Right atrium auricular region (tissue), 2 donors: ENCODE measurements at regions not wholly inside any gene's neighbourhood (a gene's known extent, or its start where the extent isn't known, plus 50 kb on each side); places are given as distances from the start of the nearest gene placed in this dataset.

ENCODE experiments used
- DNase-seq: peaks from one replicate; pipeline ENCODE4 v3.0.0-alpha.2; 2019; ENCODE audit warnings: low spot score
- H3K27ac ChIP-seq, 2 donors: fragments of 200-600 bp; sonication (generic); 1 replicate in 1 of 2; 2 replicates in 1 of 2; pipeline ENCODE4 v1.5.1; 2016 to 2019
- H3K27me3 ChIP-seq, 2 donors: fragments of 200-600 bp; sonication (generic); one replicate each; pipeline versions ENCODE4 v1.5.1 to v1.6.0; 2017 to 2019
- H3K36me3 ChIP-seq: fragments of 200-600 bp; sonication (generic); one replicate; pipeline ENCODE4 v1.5.1; 2016
- H3K4me1 ChIP-seq, 2 donors: fragments of 200-600 bp; sonication (generic); one replicate each; pipeline versions ENCODE4 v1.5.1 to v1.6.0; 2017 to 2019
- H3K4me3 ChIP-seq, 2 donors: fragments of 200-600 bp; sonication (generic); 1 replicate in 1 of 2; 2 replicates in 1 of 2; pipeline ENCODE4 v1.5.1; 2017 to 2019; ENCODE audit warnings: mild to moderate bottlenecking in 1 of 2, moderate library complexity in 1 of 2
- H3K9me3 ChIP-seq, 2 donors: fragments of 200-600 bp; sonication (generic); one replicate each; pipeline ENCODE4 v1.5.1; 2019
- TF ChIP-seq, protein P1 (sequence below), 2 donors: fragments of 200-600 bp; sonication (generic); IDR thresholded peaks; one replicate each; pipeline ENCODE4 v1.5.1; 2019; ENCODE audit warnings: antibody characterized with exemption in 2 of 2

DNA sequence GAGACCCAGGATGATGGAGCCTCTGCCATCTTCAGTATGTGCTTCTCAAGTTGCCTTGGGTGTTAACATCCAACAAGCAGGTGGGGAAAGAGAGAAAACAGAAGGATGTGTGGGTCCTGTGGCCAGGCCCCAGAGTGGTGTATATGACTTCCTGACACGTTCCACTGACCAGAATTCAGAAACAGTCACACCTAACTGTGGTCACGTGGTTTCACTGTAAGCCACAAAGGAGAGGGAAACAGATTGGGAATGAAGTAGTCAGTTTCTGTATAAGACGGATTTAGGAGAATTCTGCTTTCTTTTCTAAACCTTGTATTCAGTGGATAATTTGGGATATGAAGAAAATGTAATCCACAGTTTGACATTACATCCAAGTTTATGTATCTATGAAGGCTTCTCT is 454.1 kb upstream of the IL12A start:
- H3K4me3 ChIP-seq, result no peak overlapping the region
- H3K36me3 ChIP-seq, result no peaks in the 10 kb centered on the region
- H3K27me3 ChIP-seq, result no peaks in the 10 kb centered on the region
- no peak for DNase-seq
- TF ChIP-seq, protein P1, sequence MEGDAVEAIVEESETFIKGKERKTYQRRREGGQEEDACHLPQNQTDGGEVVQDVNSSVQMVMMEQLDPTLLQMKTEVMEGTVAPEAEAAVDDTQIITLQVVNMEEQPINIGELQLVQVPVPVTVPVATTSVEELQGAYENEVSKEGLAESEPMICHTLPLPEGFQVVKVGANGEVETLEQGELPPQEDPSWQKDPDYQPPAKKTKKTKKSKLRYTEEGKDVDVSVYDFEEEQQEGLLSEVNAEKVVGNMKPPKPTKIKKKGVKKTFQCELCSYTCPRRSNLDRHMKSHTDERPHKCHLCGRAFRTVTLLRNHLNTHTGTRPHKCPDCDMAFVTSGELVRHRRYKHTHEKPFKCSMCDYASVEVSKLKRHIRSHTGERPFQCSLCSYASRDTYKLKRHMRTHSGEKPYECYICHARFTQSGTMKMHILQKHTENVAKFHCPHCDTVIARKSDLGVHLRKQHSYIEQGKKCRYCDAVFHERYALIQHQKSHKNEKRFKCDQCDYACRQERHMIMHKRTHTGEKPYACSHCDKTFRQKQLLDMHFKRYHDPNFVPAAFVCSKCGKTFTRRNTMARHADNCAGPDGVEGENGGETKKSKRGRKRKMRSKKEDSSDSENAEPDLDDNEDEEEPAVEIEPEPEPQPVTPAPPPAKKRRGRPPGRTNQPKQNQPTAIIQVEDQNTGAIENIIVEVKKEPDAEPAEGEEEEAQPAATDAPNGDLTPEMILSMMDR (IDR thresholded peaks at IDR 0.05), result no peak
- no peaks in the 10 kb centered on the region for H3K4me1 ChIP-seq
- no peaks in the 10 kb centered on the region for H3K9me3 ChIP-seq
- no peak overlapping the region for H3K27ac ChIP-seq

DNA sequence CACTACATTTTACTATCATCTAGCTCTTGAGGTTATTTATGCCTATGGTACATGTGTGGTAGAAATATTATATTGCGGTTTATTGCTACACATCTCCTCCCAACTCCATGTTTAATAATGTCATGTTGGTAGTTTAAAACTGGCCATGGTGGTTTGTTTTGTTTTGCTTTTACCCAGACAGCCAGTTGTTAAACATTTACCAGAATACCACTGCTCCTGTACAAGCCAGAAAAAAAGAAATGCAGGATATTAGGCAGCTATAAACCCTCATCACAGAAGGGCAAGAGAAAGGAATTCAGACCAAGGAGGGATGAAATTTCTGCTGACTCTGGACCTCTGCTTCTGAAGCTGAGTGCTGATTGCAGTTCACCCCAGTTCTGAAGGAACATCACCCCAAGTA is 451.8 kb upstream of the IL12A start:
- H3K4me3 ChIP-seq, result no peak overlapping the region
- H3K4me1 ChIP-seq, result no peaks in the 10 kb centered on the region
- TF ChIP-seq, protein P1 (IDR thresholded peaks at IDR 0.05), result no peak
- no peaks in the 10 kb centered on the region for H3K27me3 ChIP-seq
- no peaks in the 10 kb centered on the region for H3K36me3 ChIP-seq
- no peak overlapping the region for H3K27ac ChIP-seq
- no peaks in the 10 kb centered on the region for H3K9me3 ChIP-seq
- DNase-seq, result no peak

DNA sequence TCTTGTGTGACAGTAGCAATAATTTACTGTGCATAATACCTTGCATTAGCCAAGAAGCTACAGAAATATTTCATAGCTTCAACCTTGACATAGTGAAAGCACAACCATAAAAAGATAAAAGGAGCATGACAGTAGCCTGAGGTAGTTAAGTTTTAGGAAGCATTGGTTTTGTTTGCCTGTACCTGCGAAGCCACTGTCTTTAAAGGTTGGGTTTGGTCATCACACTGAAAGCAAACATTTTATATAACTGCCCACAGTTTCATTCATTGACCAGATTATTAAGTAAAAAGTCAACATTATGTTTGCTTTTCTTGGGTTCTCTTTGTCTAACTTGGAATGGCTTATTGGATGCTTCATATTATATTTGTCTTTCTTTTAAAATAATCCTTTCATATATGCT is 450.1 kb upstream of the IL12A start:
- H3K36me3 ChIP-seq, result no peaks in the 10 kb centered on the region
- DNase-seq, result no peak
- H3K27ac ChIP-seq, result no peak overlapping the region
- H3K9me3 ChIP-seq, result no peaks in the 10 kb centered on the region
- no peaks in the 10 kb centered on the region for H3K4me1 ChIP-seq
- TF ChIP-seq, protein P1 (IDR thresholded peaks at IDR 0.05), result no peak
- H3K4me3 ChIP-seq, result no peak overlapping the region
- H3K27me3 ChIP-seq, result no peaks in the 10 kb centered on the region

DNA sequence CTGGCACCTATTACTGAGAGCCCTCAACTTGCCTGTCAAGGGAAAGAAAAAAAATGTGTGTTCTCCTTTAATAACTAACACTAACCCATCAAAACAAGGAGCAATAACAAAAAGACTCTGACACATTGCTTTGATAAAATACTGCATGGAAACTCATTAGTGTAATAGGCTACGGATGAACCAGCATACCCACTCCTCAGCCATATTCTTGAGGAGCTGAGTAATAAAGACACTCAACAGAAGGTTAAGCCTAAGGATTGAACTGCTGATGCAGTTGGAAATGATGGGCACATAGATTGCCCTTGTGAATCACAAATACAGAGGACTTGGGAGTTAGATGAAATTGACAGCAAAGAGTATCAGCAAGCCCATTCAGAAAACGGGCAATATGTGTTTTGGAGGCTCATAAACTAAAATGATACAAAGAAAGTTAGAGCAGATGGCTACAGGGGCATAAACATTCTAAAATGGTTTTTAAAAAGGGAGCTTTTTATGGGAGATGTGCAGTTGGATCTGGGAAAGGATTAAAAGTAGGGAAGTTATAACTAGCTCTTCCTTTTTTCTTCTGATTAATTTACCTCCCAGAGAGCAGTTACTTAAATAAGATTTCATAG is 447.6 kb upstream of the IL12A start:
- TF ChIP-seq, protein P1 (IDR thresholded peaks at IDR 0.05), result no peak
- Histone ChIP-seq H3K4me1 (no peaks in the 10 kb centered on the region), H3K27ac (no peak overlapping the region), H3K36me3 (no peaks in the 10 kb centered on the region), H3K4me3 (no peak overlapping the region), H3K27me3 (no peaks in the 10 kb centered on the region), H3K9me3 (no peaks in the 10 kb centered on the region)
- DNase-seq, result no peak

DNA sequence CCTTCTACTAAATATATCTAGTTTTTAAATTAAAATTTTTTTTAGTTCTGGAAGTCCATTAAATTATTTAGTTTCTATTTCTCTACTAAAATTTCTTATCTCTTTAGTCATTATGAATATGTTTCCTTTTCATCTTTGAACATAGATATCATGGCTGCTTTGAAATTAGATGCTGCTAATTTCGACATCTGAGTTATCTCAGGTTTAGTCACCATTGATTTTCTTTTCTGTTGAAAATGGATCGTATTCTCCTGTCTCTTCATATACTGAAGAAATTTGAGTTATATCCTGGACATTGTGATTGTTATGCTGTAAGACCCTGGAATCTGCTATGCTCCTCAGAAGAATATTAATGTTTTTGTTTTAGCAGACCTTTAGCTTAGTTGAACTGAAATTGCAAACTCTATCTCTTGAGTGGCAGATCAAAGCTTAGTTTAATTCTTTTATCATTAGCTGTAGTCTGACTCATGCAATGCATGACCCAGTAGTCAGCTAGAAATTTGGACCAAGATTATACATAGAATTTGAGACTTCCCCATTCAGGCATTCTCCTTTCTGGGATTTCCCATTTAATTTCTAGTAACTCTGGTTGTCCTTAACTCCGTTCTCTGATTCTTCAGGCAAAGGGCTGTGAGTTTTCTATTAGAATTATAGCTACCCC is 439.8 kb upstream of the IL12A start:
- Histone ChIP-seq H3K9me3 (peaks cover 0 to 12% of the 10 kb centered on the region in 2 donors), H3K27ac (no peak overlapping the region), H3K27me3 (no peaks in the 10 kb centered on the region), H3K36me3 (no peaks in the 10 kb centered on the region), H3K4me3 (no peak overlapping the region), H3K4me1 (no peaks in the 10 kb centered on the region)
- TF ChIP-seq, protein P1 (IDR thresholded peaks at IDR 0.05), result no peak
- DNase-seq, result no peak

DNA sequence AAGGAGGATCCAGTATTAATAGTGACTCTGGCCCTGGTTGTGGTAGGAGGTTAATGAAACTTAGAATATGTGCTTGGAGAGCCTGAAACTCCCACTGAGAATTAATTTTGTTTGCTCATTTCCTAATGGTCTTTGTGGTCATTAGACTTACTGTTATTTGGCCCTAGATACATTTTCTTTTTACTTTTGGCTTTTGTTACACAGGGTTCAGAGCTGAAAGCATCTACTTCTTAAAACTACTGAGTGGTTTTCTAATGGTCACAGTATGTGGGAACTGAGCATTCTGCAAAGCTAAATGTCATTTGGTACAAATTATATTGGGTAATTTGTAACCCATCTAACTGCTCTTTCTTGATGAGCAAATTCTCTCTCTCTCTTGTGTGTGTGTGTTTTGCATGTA is 433.4 kb upstream of the IL12A start:
- Histone ChIP-seq H3K27me3 (no peaks in the 10 kb centered on the region), H3K9me3 (no peaks in the 10 kb centered on the region), H3K4me1 (no peaks in the 10 kb centered on the region), H3K27ac (no peak overlapping the region), H3K36me3 (no peaks in the 10 kb centered on the region), H3K4me3 (no peak overlapping the region)
- no peak for DNase-seq
- TF ChIP-seq, protein P1 (IDR thresholded peaks at IDR 0.05), result no peak
